Keratinocyte (primary cell): ENCODE measurements at regions not wholly inside any gene's neighbourhood (a gene's known extent, or its start where the extent isn't known, plus 50 kb on each side); places are given as distances from the start of the nearest gene placed in this dataset.

Experiments
- EZH2 ChIP-seq: IDR thresholded peaks from one replicate; pipeline ENCODE4 v1.6.1; 2012; ENCODE audit warnings: inconsistent platforms, mild to moderate bottlenecking, low read length, moderate library complexity
- TF ChIP-seq, protein P1 (sequence below), 3 experiments: IDR thresholded peaks in 1 of 3; conservative IDR thresholded peaks in 1 of 3; optimal IDR thresholded peaks in 1 of 3; 2 replicates in 2 of 3; 3 replicates in 1 of 3; pipeline versions ENCODE3 to v1.5.1; 2011; ENCODE audit warnings: low read length in 3 of 3, mild to moderate bottlenecking in 3 of 3, moderate library complexity in 2 of 3, control low read depth in 1 of 3, inconsistent platforms in 1 of 3; ENCODE audit not compliant: insufficient read depth in 2 of 3; ENCODE audit errors: extremely low read depth in 1 of 3

- TF ChIP-seq, protein P1, sequence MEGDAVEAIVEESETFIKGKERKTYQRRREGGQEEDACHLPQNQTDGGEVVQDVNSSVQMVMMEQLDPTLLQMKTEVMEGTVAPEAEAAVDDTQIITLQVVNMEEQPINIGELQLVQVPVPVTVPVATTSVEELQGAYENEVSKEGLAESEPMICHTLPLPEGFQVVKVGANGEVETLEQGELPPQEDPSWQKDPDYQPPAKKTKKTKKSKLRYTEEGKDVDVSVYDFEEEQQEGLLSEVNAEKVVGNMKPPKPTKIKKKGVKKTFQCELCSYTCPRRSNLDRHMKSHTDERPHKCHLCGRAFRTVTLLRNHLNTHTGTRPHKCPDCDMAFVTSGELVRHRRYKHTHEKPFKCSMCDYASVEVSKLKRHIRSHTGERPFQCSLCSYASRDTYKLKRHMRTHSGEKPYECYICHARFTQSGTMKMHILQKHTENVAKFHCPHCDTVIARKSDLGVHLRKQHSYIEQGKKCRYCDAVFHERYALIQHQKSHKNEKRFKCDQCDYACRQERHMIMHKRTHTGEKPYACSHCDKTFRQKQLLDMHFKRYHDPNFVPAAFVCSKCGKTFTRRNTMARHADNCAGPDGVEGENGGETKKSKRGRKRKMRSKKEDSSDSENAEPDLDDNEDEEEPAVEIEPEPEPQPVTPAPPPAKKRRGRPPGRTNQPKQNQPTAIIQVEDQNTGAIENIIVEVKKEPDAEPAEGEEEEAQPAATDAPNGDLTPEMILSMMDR (optimal IDR thresholded peaks at IDR 0.05 in 1 of 3, IDR thresholded peaks at IDR 0.05 in 1 of 3, conservative IDR thresholded peaks at IDR 0.05 in 1 of 3; ENCODE audit: extremely low read depth in 1 of 3, insufficient read depth in 2 of 3, low read length in 3 of 3) = no peak
- TF ChIP-seq EZH2 = no peak
Observed at GRCh38 chr17:77892031-77892430, 66.5 kb upstream of the TNRC6C start.
